Fibroblast of skin of right quadriceps (primary cell): ENCODE measurements at regions not wholly inside any gene's neighbourhood (a gene's known extent, or its start where the extent isn't known, plus 50 kb on each side); places are given as distances from the start of the nearest gene placed in this dataset.
"Not testable (repeated sequence)": the region's sequence is repeated elsewhere in the genome, so short reads cannot be mapped to it uniquely, and the experiment has no call there.

Experiments
- DNase-seq: peaks from one replicate; pipeline ENCODE4 v3.0.0-alpha.2; 2013

DNA sequence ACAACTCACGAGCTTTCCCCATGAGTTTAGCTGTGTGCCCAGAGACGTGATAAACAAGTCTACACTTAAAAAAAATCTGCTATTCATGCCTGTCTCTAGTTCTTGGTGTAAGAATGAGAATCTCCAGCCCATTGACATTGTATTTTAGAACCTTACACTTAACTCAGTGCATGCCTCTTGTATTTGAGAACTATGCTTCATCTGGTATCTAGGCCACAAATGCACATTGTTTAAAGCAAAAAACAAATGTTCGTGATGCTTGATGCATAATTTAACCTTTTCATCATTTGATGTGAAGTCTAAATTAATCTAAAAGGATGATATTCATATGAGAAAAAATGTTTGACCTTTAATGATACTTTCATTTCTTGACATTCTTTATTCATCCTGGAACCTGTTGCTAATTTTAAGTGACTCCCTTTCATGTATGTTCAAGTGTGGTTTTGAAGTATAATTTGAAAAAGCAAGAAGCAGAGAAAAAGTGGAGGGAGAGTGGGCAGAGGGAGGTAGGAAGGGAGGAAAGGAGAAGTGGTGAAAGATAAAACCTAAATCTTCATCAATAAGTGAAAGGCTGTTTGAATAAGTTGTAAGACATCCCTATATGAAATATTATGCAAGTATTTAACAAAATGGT lies 116.9 kb downstream of the PFDN4 start:
- DNase-seq = no peak

DNA sequence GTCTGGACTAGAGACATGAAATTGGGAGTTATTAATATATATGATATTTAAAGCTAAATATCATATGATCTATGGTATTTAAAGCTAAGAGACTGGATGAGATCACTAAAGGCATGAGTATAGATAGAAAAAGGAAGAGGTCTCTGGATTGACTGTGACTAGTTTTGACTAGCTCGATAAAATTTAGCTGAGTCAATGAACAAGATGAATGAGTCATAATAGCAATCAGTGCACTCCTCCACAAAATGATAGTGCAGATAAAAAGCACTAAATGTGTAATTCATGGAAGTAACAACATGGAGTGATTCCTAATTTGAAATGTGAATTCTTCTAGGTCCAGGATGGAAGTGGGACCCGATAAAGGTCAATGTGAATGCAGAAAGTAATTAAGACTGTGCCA lies 127.4 kb downstream of the PFDN4 start:
- DNase-seq = peak; percentile 49

DNA sequence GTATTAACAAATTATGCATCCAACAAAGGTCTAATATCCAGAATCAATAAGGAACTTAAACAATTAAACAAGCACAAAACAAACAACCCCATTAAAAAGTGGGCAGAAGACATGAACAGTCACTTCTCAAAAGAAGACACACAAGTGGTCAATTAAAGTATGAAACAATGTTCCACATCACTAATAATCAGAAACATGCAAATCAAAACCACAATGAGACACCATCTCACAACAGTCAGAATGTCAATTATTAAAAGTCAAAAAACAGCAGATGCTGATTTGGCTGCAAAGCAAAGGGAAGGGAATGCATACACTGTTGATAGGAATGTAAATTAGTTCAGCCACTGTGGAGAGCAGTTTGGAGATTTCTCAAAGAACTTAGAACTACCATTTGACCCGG lies 129.3 kb downstream of the PFDN4 start:
- no peak for DNase-seq

DNA sequence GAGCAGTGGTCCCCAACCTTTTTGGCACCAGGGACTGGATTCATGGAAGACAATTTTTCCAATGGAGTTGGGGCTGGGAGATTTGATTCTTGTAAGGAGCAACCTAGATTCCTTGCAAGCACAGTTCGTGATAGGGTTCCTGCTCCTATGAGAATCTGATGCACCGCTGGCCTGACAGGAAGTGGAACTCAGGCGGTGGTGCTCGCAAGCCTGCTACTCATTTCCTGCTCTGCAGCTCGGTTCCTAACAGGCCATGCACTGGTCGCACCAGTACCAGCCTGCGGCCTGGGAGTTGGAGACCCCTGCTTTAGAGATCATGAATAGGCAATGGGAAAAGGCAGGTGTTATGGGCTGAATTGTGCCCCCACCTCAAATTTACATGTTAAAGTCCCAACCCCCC lies 131.2 kb downstream of the PFDN4 start:
- no peak for DNase-seq

DNA sequence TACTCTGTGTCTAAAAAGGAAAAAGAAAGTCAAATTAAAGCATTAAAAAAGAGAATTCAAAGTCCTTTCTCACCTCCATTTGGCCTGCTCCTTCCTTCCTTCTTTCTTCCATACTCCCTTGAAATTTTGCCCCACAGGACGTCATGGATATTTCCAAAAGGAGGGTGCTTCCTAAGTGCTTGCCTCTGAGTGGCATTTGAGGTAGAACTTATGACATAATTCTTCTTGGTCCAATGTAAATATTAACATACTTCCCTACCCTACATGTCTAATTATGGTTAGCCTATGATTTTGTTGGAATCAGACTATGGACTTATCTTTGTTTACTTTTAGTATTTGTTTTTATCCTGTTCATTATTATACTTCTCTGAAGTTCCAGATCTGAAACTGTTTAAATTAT lies 132.3 kb downstream of the PFDN4 start:
- DNase-seq = no peak

DNA sequence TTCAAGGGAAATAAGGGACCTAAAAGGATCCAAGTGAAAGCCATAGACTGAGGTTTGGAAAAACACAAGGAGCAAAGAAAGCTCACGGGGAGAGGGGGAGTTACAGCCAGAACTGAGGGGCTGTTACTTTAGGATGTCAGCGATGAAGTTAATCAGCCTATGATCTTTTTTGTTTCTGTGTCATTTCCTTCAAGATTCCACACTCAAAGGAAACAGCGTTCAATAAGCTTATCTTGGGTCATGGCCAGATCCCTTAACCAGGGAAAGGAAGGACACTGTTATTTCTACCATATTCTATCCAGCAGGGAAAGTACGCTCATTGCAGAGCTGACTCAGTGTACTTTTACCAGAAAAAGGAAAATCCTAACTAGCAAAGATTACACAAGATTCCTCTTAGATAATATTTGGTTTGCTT lies 132.8 kb downstream of the PFDN4 start:
- peak; percentile 91 for DNase-seq

DNA sequence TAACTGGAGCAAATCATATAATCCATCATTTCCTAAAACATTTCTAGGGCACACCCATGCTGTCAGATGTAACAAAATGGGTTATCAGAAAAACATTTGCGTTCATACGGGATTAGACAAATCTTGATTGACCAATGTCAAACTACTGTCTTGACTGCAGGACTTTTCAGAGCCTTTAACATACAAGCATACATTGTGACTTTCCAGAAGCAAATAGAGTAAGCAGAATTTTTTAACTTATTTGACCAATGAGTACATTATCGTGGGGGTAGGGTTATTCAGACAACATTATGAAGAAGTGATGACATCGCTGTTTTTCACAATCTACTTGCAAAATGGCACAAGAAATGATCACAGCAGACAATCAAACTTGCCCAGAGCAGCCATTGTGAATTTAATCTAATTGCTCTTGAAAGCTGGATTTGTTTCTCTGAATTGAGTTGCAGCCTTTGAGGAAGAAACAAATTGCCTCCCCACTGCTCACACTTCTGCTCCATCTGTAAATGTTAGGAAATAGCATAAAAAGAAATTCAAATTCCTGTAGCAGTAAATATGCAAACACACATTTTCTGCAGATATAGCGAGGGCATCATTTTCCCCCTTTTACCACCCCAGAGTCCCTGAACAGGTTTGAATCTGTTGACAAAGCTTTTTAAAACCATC lies 133.0 kb upstream of the DOK5 start:
- DNase-seq = no peak

DNA sequence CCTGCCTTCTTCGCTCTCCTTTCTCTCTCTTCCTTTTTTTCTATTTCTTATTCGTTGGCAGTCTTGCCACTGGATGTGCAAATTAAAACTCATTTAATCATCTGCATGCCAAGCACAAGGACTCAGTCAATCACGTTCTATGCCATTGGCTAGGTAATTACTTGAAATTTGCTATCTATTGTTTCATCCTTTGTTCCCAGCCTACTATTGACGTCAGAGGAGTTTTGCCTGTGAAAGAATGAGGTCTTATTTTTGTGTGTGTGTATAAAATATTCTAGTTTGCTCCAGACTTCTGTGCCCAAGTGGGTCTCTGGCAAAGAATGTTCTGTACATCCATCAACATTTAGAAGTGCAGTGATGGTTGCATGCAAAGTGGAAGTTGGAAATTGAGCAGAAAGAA lies 132.3 kb upstream of the DOK5 start:
- no peak for DNase-seq

DNA sequence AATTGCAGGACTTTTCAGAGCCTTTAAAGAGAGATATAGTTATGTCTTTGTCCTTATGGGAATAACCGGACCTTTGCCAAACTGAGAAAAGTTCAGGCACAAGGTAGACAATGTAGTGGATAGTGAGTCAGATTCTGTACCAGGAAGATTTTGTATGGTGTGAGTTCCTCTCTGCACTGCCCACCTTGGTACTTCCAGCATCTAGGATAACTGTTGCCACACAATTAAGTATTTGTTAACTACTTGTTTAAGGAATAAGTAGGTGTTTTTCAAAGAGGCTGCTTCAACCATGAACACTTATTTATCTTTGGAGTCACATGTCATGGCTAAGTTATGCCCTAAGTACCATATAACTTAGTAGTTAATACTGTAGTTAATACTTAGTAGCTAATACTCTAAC lies 131.8 kb upstream of the DOK5 start:
- no peak for DNase-seq

DNA sequence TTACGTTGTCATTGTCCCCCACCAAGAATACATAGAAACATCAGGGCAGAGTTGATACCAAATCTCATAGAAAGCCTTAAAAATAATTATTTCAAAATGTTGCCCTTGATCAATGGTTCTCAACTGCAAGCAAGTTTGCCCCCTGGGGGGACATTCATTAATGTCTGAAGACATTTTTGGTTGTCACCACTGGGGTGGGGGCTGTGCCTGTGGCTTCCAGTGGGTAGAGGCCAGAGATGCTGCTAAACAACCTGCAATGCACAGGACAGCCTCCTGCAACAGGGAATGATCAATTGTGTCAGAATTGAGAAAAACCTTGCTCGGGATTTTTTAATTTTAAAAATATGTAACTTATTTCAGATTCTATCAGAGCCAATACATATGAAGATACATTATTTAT lies 130.6 kb upstream of the DOK5 start:
- DNase-seq = peak; percentile 48

DNA sequence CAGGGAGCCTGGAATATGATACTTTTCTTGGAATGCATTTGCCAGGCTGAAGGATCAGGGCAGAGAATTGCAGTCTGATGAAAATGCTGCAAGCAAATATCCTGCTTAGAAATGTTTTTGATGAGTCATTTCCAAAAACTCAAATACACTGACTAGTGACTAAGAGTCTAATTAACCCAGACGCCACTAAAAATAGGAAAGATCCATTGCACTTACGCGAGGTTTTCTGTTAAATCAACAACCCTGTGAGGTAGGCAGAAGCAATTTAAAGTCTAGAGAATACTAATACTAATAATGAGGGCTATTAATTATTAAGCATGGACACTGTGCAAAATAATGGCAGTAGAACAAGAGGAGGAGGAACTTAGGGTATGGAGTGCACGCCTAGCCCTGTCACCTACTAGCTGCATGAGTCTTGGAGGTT lies 130.1 kb upstream of the DOK5 start:
- peak; percentile 94 for DNase-seq

DNA sequence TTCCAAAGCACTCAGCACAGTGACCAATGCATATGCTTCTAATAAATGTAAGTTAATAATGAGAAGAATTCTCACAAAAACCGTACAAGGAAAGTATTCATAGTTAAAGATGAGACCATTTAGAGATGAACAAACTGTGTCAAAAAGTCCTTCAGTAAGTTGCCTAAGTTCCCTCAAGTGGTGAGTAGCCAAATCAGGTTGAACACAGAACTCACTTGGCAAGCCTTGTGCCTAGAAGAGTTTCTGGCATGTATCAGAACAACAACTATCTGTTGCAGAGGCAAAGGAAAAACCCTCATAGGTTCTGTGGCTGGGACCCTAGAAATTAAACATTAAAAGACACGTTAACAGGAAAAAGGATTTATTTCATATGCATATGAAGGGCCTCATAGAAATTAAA lies 129.6 kb upstream of the DOK5 start:
- DNase-seq = peak; percentile 29

DNA sequence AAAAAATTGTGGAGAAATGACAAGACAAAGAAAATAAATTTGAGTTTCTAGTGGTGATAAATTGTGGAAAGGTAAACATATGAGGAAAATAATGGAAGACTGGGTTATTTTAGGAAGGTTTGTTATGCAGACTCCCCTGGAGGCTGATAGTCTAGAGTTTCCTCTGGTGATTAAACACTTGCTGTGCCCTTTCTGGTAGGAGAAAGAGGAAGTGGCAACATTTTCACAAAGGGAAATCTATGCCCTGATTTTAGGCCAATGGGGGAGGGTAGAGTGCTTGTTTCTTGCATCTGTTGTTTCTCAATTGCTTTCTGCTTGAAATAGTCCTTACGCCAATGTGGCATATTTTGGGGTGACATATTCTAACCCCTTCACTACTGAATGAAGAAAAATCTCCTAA lies 129.1 kb upstream of the DOK5 start:
- DNase-seq = no peak

DNA sequence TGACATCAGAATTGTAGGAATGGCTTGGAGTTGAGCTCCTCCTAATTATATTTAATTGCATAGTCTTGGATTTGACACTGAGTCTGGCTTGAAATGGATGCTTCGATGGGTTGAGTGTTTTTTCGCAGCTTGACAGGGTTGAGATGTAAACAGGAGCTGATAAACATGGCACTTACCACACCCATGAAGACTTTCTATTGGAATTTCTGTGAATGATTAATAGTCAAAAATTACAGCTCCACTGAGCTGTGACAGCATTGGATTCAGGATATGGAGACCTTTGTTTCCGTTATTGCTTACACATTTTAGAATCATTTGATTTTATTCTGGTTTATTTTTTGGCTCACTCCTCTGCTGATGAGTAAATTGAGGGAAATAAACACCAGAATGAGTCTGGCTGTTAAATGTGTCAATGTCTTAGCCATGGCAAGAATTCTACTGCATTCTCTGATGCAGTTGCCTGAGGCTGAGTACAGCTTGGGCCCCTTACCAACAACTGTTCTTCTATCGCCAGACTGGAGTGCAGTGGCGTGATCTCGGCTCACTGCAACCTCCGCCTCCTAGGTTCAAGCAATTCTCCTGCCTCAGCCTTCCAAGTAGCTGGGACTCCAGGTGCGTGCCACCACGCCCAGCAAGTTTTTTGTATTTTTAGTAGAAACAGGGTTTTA lies 128.1 kb upstream of the DOK5 start:
- peak; percentile 32 for DNase-seq

DNA sequence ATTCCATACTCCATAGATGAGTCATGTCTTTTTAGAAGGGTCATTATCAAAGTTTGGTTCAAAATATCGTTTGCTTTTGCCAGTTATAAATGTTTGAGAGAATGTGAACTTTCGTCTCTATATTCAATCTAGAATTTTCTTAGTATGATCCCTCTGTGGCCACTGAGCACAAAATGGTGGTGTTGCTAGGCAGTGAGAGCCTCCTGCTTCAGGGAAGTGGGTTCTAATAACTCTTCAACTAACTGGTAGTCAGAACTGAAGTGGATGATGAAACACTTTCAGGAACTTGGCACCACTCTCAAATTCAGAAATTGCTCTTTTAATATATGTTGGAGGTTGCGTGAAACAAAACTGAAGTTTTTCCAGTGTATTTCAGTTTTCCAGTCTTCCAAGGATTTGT lies 125.0 kb upstream of the DOK5 start:
- DNase-seq = peak; percentile 41

DNA sequence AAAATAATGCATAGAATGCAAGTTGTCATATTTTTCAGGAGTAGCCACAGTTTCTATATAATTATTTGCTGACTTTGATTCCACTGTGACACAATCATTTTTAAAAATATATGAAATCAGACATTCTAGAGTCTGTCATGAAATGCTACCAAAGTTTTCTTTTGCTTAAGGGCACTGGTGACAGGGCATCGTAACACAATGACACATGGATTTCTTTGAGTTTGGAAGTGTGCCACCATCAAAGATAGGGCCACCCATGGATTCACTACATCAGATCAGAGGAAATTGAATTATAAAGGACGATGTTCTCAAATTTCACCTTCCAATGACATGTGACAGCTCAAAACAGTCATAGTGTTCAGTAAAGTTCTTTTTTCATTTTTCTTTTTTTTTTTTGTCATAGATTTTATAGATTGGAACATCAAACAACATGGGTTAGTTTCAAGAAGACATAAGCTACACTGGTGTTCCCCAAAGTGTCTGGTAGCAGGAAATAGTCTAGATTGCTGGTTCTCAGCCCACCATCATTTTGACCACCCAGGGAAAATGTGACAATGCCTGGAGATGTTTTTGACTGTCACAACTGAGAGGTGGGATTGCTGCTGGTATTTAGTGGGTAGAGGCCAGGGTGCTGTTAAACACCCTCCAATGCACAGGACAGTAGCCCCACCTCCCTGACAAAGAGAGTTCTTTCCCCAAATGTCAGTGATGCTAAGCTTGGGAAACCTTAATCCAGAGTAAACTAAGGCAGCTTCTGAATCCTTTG lies 123.8 kb upstream of the DOK5 start:
- DNase-seq = no peak

DNA sequence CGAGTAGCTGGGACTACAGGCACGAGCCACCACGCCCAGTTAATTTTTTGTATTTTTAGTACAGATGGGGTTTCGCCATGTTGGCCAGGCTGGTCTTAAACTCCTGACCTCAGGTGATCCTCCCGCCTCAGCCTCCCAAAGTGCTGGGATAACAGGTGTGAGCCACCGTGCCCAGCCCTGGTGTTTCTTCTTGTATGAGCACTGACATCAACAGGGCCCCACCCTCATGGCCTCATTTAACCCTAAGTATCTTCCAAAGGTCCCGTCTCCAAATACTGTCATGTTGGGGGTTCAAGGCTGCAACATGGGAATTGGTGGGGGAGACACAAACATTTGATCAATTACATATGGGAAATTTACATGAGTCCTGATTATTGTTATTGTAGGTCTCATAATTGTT lies 122.9 kb upstream of the DOK5 start:
- DNase-seq = not testable (repeated sequence)

DNA sequence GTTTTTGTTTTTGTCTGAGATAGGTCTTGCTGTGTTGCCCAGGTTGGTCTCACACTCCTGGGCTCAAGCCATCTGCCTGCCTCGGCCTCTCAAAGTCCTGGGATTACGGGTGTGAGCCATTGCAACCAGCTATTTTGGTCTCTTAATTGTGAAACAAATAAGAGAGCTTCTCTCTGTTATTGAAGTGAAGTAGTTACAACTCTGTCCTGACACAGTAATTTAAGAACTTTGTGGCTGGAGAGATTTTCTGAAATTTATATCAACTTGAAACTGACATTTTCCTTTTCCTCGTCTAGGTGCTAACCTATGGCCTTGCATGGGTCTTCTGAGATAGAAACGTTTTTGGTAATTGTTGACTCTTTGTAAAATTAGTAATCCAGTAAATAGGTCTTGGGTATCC lies 122.1 kb upstream of the DOK5 start:
- DNase-seq = no peak

DNA sequence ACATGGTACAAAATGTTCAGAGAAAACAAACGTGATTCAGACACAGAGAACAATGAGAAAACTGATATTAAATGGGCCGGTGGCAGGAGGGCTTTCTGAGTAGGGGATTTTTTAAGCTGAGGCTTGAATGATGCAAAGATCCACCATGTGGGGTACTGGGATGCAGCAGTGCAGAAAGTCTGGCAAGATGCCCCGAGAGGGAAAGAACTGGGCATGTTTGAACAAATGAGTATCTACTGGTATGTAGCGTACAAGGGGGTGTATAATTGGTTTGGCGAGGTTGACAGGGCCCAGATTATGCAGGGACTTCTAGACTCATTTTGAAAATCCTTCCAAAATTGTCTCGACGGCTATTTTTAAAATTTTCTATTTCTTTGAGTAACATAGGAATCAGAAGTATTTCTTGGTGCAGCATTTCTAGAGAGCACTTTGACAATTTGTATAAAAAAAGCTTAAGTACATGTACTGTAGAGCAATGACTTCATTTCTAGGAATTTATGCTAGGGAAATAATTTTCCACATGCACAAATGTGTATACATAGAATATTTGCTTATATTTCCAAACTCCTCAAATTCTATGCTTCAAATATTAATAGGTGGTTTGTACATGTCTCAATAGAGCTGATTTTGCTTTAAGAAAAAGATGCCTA lies 119.6 kb upstream of the DOK5 start:
- peak; percentile 26 for DNase-seq

DNA sequence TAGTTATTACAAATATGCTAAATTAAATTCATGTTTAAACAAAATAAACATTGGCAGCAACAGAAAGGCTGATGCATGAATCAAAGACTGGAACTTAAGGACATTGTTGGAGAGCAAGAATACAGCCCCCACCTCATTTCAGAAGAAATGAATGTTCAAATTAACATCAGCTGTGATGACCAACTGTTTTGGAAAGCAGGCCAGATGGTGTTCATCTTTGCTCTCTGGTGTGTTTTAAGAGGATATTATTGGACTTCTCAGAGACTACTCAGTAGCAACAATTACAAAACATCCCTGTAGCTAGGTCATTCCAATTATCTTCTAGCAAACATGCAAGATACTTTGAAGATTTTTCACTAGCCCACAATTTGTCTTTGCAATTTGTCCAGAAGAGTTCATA lies 118.6 kb upstream of the DOK5 start:
- DNase-seq = peak; percentile 21

DNA sequence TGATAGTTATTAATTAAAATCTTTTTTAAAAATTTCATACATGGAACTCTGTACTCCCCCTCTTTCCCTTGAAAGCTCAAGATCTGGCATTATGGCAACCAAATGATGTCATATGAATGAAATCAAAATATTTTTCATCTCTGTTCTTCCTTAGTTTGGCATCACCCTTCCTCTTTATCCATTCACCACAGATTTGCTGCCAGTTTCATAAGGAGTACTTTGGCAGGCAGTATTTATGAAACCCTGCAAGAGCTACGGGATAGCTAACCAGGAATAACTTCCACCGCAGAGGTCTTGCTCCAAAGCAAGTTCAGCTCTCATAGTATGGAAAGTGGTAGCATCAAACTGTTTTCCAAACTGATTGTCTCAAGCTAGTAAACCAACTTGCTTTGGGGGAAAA lies 113.9 kb upstream of the DOK5 start:
- DNase-seq = no peak

DNA sequence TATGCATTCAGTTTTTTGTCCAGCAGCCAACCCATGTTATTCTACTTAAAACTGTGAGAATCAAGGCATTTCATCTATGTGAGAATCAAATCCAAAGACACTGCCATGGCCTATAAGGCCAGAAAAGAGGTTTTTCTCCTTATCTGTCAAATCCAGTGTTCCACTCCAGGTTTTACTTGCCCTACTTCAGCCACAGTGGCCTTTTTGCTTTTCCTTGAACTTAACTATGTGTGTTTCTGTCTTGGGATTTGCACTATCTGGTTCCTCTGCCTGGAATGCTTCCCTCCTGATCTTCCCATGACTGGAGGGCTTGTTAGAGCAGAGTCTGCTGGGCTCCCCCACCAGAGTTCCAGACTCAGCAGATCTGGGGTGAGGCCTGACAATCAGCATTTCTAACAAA lies 113.1 kb upstream of the DOK5 start:
- DNase-seq = no peak

DNA sequence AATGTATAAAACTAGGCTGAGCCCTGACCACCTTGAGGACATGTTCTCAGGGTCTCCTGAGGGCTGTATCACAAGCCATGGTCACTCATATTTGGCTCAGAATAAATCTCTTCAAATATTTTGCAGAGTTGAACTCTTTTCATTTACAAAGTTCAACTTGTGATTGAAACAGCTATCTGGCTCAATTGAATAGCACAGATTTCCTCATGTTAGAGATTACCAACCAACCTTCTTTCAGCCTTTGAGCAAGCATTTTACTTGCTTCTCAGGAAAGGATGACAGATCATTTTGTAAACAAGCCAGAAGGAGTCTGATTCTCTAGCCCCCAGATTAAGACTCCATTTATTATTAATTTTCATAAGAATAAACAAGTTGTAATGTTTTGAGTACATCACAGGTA lies 111.0 kb upstream of the DOK5 start:
- no peak for DNase-seq
